ENCODE measurements at regions not wholly inside any gene's neighbourhood (a gene's known extent, or its start where the extent isn't known, plus 50 kb on each side); places are given as distances from the start of the nearest gene placed in this dataset.
"Not testable (repeated sequence)": the region's sequence is repeated elsewhere in the genome, so short reads cannot be mapped to it uniquely, and the experiment has no call there.

DNA sequence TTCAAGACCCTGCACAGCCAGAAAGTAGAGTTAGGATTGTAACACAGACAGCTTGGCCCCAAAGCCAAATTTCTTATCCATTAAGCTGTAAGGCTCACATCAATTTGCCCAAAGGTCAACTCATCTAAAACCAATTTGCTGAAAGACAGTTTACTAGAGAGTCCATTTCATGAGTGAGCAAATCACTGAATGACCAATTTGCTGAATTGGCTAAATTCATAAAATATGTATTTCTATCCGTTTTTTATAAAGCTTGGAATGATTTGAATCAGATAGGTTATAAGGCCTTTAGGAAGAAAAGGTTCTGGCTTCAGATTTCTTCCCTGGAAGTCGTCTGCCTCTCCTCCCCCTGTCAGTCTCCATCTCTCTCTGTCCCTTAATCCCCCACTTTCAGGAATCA is 168.1 kb downstream of the FCRL5 start:
- Mint-ChIP-seq H3K27ac (no peak overlapping the region), H3K4me1 (ENCODE audit: low read depth) (no peaks in the 10 kb centered on the region), H3K36me3 (ENCODE audit: low read depth) (no peaks in the 10 kb centered on the region), H3K4me3 (no peak overlapping the region), H3K9me3 (no peaks in the 10 kb centered on the region), H3K27me3 (ENCODE audit: insufficient read depth) (peaks cover 16% of the 10 kb centered on the region; the same call in 1 of the 2 replicates)
- no peak for DNase-seq
- no peak for TF ChIP-seq CTCF (IDR thresholded peaks at IDR 0.05)

DNA sequence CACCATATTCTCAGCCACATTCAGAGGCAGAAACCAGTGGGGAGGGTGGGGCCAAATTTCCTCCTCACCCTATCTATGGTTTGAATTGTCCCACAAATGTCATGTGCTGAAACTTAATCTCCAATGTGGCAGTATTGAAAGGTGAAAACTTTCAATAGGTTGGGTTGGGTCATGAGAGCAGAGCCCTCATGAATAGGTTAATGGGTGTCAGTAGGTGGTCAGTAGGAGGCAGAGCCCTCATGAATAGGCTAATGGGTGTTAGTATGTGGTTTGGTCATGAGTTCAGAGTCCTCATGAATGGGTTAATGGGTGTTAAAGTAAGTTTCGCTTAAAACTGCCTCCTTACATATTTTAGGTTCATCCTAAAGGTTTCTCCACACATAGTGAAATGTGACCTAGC is 170.0 kb downstream of the FCRL5 start:
- TF ChIP-seq CTCF (IDR thresholded peaks at IDR 0.05) = no peak
- Mint-ChIP-seq H3K27me3 (ENCODE audit: insufficient read depth) (peaks cover 22% of the 10 kb centered on the region; the same call in 1 of the 2 replicates), H3K4me3 (no peak overlapping the region), H3K4me1 (ENCODE audit: low read depth) (peaks cover 2% of the 10 kb centered on the region; the same call in 1 of the 2 replicates), H3K36me3 (ENCODE audit: low read depth) (no peaks in the 10 kb centered on the region), H3K27ac (no peak overlapping the region), H3K9me3 (no peaks in the 10 kb centered on the region)
- no peak for DNase-seq

GRCh38 chr1:157380523-157380922 is 171.8 kb downstream of the FCRL5 start:
- no peak for TF ChIP-seq CTCF (IDR thresholded peaks at IDR 0.05)
- H3K4me1 Mint-ChIP-seq (ENCODE audit: low read depth) = peaks cover 15% of the 10 kb centered on the region
- H3K36me3 Mint-ChIP-seq (ENCODE audit: low read depth) = no peaks in the 10 kb centered on the region
- peaks cover 24% of the 10 kb centered on the region; the same call in 1 of the 2 replicates for H3K27me3 Mint-ChIP-seq (ENCODE audit: insufficient read depth)
- H3K4me3 Mint-ChIP-seq = no peak overlapping the region
- H3K27ac Mint-ChIP-seq = no peak overlapping the region
- DNase-seq = no peak
- H3K9me3 Mint-ChIP-seq = no peaks in the 10 kb centered on the region

- DNase-seq = peak; percentile 25
- not testable (repeated sequence) for H3K4me3 Mint-ChIP-seq; H3K9me3 Mint-ChIP-seq; H3K36me3 Mint-ChIP-seq (ENCODE audit: low read depth); H3K27ac Mint-ChIP-seq
- Mint-ChIP-seq H3K4me1 (ENCODE audit: low read depth) (peaks cover 15% of the 10 kb centered on the region), H3K27me3 (ENCODE audit: insufficient read depth) (peaks cover 25% of the 10 kb centered on the region; the same call in 1 of the 2 replicates)
- TF ChIP-seq CTCF (IDR thresholded peaks at IDR 0.05) = peak; percentile 81
Measured at GRCh38 chr1:157377280-157377713, 175.0 kb downstream of the FCRL5 start.

GRCh38 chr1:157376681-157377080 is 175.6 kb downstream of the FCRL5 start:
- no peak overlapping the region for H3K27ac Mint-ChIP-seq
- no peak overlapping the region for H3K4me3 Mint-ChIP-seq
- DNase-seq = no peak
- peaks cover 15% of the 10 kb centered on the region for H3K4me1 Mint-ChIP-seq (ENCODE audit: low read depth)
- H3K36me3 Mint-ChIP-seq (ENCODE audit: low read depth) = no peaks in the 10 kb centered on the region
- TF ChIP-seq CTCF (IDR thresholded peaks at IDR 0.05) = no peak
- H3K27me3 Mint-ChIP-seq (ENCODE audit: insufficient read depth) = peaks cover 24% of the 10 kb centered on the region
- H3K9me3 Mint-ChIP-seq = no peaks in the 10 kb centered on the region

GRCh38 chr1:157372311-157372710 is 180.0 kb downstream of the FCRL5 start:
- not testable (repeated sequence) for DNase-seq; H3K27ac Mint-ChIP-seq; H3K9me3 Mint-ChIP-seq; H3K4me3 Mint-ChIP-seq; H3K36me3 Mint-ChIP-seq (ENCODE audit: low read depth)
- peaks cover 14% of the 10 kb centered on the region for H3K27me3 Mint-ChIP-seq (ENCODE audit: insufficient read depth)
- peaks cover 31% of the 10 kb centered on the region for H3K4me1 Mint-ChIP-seq (ENCODE audit: low read depth)

All from HFFc6 (cell line).